HTR-8/SVneo (cell line): ENCODE measurements at regions not wholly inside any gene's neighbourhood (a gene's known extent, or its start where the extent isn't known, plus 50 kb on each side); places are given as distances from the start of the nearest gene placed in this dataset.
"Not testable (repeated sequence)": the region's sequence is repeated elsewhere in the genome, so short reads cannot be mapped to it uniquely, and the experiment has no call there.

Experiments used
- DNase-seq: peaks from one replicate; pipeline ENCODE4 v3.0.0; 2011; ENCODE audit warnings: low spot score, mixed read lengths; ENCODE audit not compliant: insufficient read length
- FAIRE-seq: peaks from 2 replicates; lab custom pipeline; 2011; peaks lifted over from hg19 to GRCh38; lab: Jason Lieb, UNC

DNA sequence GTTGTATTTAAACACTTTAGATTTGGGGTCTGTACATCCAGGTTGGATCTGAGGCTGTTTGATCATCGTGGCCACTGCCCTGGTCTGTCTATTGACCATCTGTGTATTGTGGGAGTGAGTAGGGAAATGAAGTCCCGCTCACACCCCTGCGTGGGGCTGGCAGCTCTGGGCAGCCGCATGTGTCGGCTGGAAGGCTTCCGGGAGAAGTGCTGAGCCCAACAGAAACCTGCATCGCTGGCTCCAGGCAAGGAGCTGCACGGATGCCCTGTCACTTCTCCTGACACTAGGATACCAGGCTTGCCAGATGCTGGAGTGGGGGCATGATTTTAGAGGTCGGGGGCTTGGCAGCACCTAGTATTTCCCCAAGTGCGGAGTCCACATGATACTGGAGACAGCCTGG, 93.6 kb downstream of the PHETA1 start:
- FAIRE-seq, result no peak

GRCh38 chr12:111274777-111275176, 94.1 kb downstream of the PHETA1 start:
- FAIRE-seq (no peak), DNase-seq (peak; percentile 41)

More for the DNA sequence above, 93.6 kb downstream of the PHETA1 start:
- no peak for DNase-seq

DNA sequence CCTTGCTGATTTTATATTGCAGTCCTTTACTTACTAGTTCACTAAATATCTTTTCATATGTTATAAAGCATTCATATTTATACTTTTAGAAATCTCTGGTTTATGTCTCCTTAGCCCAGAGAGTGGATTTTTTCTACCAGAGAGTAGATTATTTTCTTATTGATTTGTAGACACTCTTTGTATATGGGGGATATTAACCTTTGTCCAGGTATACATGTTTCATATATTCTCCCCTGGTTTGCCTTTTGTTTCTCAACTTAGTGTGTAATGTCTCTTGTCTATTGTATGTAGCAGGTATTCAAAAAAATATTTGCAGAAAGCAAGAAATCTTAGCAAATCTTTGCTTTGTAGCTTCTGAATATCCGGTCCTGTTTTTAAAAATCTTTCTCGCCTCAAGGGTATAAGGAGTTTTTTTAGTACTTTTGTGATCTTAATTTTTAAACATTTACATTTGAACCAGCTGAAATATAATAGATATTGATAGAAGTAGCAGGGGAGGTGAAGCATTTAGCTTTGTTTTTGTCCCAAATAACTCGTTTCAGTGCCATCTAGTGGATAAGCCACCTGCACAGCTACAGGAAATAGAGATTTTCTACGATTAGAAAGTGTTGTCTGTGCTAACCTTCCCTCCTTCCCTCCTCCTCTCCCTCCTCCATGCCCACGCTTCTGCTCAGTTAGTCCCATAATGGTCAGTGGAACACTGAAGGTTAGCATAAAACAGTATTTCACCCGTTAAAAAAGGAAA, 97.0 kb downstream of the PHETA1 start:
- FAIRE-seq, result no peak
- DNase-seq, result no peak

DNA sequence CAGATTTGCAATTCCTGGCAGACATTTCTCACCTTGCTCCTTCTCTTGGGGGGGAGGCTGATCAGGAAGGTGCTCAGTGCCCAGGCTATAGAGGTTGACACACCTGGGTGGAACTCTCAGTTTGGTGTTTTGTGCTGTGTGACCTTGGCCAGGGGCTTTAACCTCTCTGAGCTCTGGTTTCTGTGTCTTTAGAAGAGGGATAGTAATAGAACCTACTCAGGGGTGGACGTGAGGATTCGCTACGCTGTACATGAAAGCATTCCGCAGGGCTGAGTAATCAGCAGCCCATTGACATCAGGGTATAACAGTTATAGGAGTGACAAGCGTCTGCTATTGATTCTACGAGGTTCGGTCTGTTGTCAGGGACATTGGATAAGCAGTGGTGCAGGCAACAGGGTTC, 98.1 kb downstream of the PHETA1 start:
- DNase-seq (no peak), FAIRE-seq (no peak)

DNA sequence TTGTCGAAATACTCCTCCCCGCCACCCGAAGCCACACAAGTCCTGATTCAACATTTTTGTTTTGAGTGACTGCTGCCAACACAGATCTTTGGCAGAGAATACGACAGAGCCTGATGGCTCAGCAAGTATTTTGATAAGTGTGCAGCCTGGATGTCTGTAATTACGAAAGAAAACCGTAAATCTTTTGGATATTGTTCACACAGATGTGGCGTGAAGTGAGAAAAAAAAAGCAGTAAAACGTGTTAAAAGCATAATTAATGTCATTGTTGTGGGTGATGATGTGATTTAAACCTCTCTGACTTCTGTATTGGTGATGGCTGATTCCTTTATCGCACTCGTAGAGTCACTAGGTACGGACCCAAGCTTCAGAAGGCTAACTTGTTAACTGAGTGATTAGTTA, 98.7 kb downstream of the PHETA1 start:
- DNase-seq, result no peak
- FAIRE-seq, result no peak

DNA sequence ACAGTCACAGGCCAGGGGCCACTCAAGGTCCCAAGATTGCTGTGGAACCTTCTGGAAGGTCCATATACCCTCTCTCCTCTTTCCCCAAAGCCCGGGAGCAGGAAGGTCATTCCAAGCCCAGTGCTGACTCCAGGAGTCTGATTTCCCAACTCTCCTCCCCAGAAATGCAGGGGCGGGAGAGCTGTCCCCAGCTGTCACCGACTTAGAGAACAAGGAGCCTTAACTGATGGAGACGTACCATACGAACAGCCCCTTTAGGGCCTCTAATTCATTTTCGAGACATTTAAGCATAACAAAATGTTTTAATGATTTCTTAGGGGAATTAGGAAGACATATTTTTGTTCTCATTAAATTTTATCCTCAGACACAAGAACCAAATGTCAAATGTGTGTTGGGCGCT, 99.2 kb downstream of the PHETA1 start:
- DNase-seq (no peak), FAIRE-seq (no peak)

- no peak for DNase-seq
- FAIRE-seq, result no peak
These were observed 99.9 kb downstream of the PHETA1 start for GRCh38 chr12:111268738-111269572.

DNA sequence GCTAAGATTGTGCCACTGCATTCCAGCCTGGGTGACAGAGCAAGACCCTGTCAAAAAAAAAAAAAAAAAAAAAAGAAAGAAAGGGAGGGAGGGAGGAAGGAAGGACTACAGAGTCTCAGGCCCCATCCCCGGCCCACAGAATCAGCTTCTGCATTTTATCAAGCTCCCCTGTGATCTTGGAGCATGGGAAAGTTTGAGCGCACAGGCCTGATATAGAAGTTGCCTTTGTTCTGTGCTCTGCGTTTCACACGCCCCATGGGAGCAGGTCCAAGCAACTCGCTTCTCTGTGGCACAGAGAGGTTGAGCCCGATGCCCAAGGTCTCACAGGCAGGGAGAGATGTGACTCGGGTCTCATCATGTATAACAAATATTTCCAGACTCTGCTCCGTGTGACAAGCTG, 101.8 kb downstream of the PHETA1 start:
- FAIRE-seq, result no peak
- DNase-seq, result no peak

- DNase-seq (no peak), FAIRE-seq (no peak)
These were observed 106.8 kb downstream of the PHETA1 start for GRCh38 chr12:111261911-111262676.

GRCh38 chr12:111260732-111261131, 108.2 kb downstream of the PHETA1 start:
- FAIRE-seq, result no peak
- no peak for DNase-seq

DNA sequence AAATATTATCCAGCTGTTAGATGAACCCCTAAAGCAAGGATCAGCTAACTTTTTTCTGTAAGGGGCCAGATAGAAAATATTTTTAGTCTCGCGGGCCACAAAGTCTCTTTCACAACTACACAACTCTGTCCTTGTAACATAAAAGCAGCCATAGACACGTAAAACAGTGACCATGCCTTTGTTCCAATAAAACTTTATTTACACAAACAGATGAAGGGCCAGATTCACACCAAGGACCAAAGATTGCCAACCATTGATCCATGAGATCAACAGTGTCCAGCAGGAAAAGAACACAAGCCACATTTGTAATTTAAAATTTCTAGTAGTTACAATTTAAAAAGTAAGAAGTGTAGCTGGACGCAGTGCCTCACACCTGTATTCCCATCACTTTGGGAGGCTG, 109.7 kb downstream of the PHETA1 start:
- DNase-seq (no peak), FAIRE-seq (no peak)

DNA sequence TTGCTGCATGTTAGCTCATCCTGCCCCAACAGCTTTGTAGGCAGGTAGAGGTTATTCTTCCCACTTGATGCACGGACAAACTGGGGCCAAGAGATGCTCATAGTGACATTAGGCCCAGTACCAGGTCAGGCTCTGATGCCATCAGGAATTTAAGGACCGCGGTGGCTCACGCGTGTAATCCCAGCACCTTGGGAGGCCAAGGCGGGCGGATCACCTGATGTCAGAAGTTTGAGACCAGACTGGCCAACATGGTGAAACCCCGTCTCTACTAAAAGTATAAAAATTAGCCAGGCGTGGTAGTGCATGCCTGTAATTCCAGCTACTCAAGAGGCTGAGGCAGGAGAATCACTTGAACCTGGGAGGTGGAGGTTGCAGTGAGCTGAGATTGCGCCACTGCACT, 110.8 kb downstream of the PHETA1 start:
- FAIRE-seq, DNase-seq: not testable (repeated sequence)

GRCh38 chr12:111257435-111257902, 111.4 kb downstream of the PHETA1 start:
- DNase-seq (no peak), FAIRE-seq (no peak)

- DNase-seq (no peak), FAIRE-seq (no peak)
These were observed 112.1 kb downstream of the PHETA1 start for GRCh38 chr12:111256629-111257434.

DNA sequence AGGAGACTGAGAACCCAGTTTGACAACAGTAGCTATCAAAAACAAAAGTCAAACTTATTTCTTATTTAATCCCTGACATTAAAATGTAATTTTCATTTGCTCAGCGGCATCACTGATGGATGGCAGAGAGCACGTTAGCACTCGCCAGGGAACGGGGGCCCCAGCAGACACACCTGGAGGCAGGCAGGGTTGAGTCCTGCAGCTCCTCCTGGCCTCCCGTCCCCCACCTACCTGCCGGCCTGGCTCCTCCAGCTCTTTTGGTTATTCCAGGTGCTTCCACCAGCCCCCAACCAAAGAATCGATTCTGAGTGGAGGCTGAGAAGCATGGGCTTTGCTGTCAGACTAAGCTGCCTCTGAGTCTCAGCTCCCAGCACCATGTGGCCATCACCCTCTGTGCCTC, 113.6 kb downstream of the PHETA1 start:
- FAIRE-seq (no peak), DNase-seq (no peak)

- FAIRE-seq, result no peak
These were observed 114.8 kb downstream of the PHETA1 start for GRCh38 chr12:111254106-111254505.

DNA sequence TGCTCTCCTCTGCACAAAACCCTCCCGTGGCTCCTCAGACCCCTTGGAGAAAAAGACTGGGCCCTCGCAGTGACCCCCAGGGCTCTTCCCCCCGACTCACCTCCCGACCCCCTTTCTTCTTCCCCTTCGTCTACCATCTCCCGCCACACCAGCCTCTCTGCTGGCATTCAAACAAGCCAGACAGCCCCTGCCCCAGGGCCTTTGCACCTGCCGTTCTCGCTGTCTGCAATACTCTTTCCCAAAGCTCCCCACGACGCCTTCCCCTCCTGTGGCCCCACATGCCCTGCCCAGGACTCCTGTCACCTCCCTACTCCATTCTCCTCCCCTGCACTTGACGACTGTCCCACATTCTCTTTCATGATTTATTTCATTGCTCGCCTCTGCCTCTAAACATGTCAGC, 115.7 kb downstream of the PHETA1 start:
- DNase-seq, result no peak
- FAIRE-seq, result no peak

More at GRCh38 chr12:111254106-111254505, 114.8 kb downstream of the PHETA1 start:
- DNase-seq, result no peak

DNA sequence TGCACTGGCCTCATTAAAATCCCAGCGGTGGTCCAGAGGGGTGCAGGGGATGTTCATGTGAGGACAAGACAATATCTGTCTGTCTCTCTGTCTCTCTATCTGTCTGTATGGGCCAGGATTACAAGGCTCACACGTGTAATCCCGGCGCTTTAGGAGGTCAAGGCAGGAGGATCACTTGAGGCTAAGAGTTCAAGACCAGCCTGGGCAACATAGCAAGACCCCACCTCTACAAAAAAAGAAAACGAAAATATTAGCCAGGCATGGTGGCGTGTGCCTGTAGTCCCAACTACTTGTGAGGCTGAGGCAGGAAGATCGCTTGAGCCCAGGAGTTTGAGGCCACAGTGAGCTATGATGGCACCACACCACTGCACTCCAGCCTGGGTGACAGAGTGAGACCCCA, 117.1 kb downstream of the PHETA1 start:
- DNase-seq (no peak), FAIRE-seq (no peak)

DNA sequence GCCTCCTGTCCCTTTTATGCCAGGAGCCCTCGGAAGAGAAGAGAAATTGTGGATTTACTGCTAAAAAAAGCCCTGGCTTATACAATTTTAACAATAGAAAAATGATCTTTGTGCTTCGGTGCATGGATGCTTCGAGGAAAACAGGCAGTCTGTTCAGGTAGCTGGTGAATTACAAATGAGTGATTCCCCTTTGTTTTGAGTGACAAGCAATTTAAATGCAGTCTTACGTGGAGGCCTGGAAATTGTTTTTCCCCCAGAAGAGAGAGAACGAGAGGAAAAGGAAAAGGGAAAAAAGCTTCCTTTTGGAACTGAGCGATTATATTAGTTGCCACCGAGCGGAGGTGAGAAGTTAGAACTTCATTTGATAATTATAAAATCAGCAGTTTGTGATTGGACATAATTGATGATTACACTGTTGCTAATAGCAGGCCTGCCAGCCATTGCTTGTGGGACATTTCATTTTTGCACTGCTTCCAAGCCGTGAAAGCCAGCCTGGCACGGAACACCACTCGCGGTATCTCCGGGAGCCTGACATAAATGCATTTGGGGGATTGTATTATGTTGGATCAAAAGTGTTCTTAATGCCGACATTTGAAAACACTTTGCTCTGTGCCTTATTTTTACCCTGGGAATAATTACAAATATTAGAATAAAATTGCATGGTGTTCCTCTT, 117.7 kb downstream of the PHETA1 start:
- DNase-seq (no peak), FAIRE-seq (no peak)
